Testis (tissue), 2 donors: ENCODE measurements at regions not wholly inside any gene's neighbourhood (a gene's known extent, or its start where the extent isn't known, plus 50 kb on each side); places are given as distances from the start of the nearest gene placed in this dataset.

Experiments used
- CTCF ChIP-seq, 3 experiments: fragments of 450-650 bp in 2 of 3; fragments of 200-600 bp in 1 of 3; sonication (generic) in 1 of 3; IDR thresholded peaks; one replicate each; pipeline ENCODE4 v1.5.1; 2016 to 2019; ENCODE audit warnings: antibody characterized with exemption in 3 of 3, mild to moderate bottlenecking in 2 of 3, moderate library complexity in 1 of 3
- POLR2A ChIP-seq: fragments of 450-650 bp; IDR thresholded peaks from one replicate; pipeline ENCODE4 v1.6.1; 2017; ENCODE audit warnings: antibody characterized with exemption, mild to moderate bottlenecking, moderate library complexity

GRCh38 chr11:90911192-90911591 lies 688.3 kb upstream of the CHORDC1 start:
- TF ChIP-seq CTCF (IDR thresholded peaks at IDR 0.05) (no peak), POLR2A (no peak)
